ENCODE measurements at regions not wholly inside any gene's neighbourhood (a gene's known extent, or its start where the extent isn't known, plus 50 kb on each side); places are given as distances from the start of the nearest gene placed in this dataset.

DNA sequence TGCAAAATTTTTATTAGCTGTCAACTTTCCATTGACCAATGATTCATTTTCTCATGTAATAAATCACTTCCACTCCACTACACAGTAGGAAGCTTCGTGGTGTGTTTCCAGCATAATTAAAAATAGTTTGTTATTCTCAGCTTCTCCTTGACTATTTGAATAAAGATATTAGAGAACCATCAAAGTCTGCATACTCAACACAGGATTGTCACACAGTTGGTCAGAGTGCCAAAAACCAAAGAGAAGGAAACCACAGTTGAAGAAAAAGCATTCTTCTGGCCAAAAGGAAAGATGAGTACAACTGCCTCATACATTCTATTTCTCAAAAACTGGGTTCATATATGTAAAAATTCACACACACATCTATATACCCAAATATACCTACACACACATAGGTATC is 455.1 kb upstream of the HSF2 start:
- H3K27ac Mint-ChIP-seq: no peak overlapping the region
- Histone ChIP-seq H4K20me1 (ENCODE audit: control insufficient read depth, insufficient read depth, insufficient read length) (no peaks in the 10 kb centered on the region), H3K14ac (ENCODE audit: insufficient read depth, low read length) (no peak overlapping the region), H4K5ac (ENCODE audit: insufficient read length, low read depth, low read length) (no peak overlapping the region), H2AK5ac (ENCODE audit: insufficient read length, low read length) (no peak overlapping the region), H2BK15ac (ENCODE audit: low read depth, low read length) (no peak overlapping the region), H2BK12ac (ENCODE audit: insufficient read length, low read depth, low read length) (no peak overlapping the region), H3K27ac (ENCODE audit: insufficient read length, low read depth, low read length) (no peak overlapping the region), H3K56ac (ENCODE audit: insufficient read length, low read depth, low read length) (no peak overlapping the region), H4K8ac (replicated peaks; ENCODE audit: insufficient read length, low read depth, low read length) (no peak overlapping the region), H3K23me2 (ENCODE audit: insufficient read length, low read depth, low read length, poor library complexity, severe bottlenecking) (no peaks in the 10 kb centered on the region), H3K79me2 (ENCODE audit: insufficient read depth, low read length) (no peaks in the 10 kb centered on the region), H3K4ac (ENCODE audit: low read depth, low read length) (no peak overlapping the region), H4K91ac (ENCODE audit: insufficient read length, low read depth, low read length) (no peak overlapping the region), H2BK20ac (ENCODE audit: low read depth, low read length, poor library complexity, severe bottlenecking) (no peak overlapping the region), H3K9me3 (ENCODE audit: control insufficient read depth, low read depth, low read length) (no peaks in the 10 kb centered on the region), H3K4me1 (ENCODE audit: insufficient read depth, low read length) (no peaks in the 10 kb centered on the region), H2AFZ (ENCODE audit: low read length) (no peak overlapping the region), H3K9ac (ENCODE audit: extremely low read depth, insufficient read length, low read length) (no peak overlapping the region), H3K18ac (ENCODE audit: insufficient read length, low read depth, low read length) (no peak overlapping the region), H3K4me2 (ENCODE audit: insufficient read depth, insufficient read length, low read length) (no peak overlapping the region), H3K23ac (ENCODE audit: insufficient read length, low read depth, low read length) (no peak overlapping the region), H3K79me1 (ENCODE audit: insufficient read depth, low read depth, low read length, poor library complexity, severe bottlenecking) (no peaks in the 10 kb centered on the region), H3T11ph (ENCODE audit: low read length) (no peak overlapping the region), H2BK5ac (ENCODE audit: insufficient read length, low read length) (no peak overlapping the region), H2BK120ac (ENCODE audit: low read depth, low read length, poor library complexity, severe bottlenecking) (no peak overlapping the region), H3K27me3 (ENCODE audit: insufficient read depth, low read length) (no peaks in the 10 kb centered on the region)
- H3K36me3 Mint-ChIP-seq (ENCODE audit: insufficient read depth in 1 of 3, low read depth in 3 of 3): peaks cover 0 to 8% (median 5%) of the 10 kb centered on the region in 3 experiments; a peak in 5 of 7 replicates
- no peak overlapping the region for H3K4me3 Mint-ChIP-seq
- H3K9me3 Mint-ChIP-seq: peaks cover 2 to 4% of the 10 kb centered on the region in 2 experiments; a peak in 2 of 5 replicates
- no peaks in the 10 kb centered on the region for H3K27me3 Mint-ChIP-seq (ENCODE audit: low read depth)
- no CpG with 5 or more reads among the region's 1 CpG for WGBS (ENCODE audit: extremely low coverage, insufficient read length, low lambda C conversion rate)
- TF ChIP-seq, protein P1, sequence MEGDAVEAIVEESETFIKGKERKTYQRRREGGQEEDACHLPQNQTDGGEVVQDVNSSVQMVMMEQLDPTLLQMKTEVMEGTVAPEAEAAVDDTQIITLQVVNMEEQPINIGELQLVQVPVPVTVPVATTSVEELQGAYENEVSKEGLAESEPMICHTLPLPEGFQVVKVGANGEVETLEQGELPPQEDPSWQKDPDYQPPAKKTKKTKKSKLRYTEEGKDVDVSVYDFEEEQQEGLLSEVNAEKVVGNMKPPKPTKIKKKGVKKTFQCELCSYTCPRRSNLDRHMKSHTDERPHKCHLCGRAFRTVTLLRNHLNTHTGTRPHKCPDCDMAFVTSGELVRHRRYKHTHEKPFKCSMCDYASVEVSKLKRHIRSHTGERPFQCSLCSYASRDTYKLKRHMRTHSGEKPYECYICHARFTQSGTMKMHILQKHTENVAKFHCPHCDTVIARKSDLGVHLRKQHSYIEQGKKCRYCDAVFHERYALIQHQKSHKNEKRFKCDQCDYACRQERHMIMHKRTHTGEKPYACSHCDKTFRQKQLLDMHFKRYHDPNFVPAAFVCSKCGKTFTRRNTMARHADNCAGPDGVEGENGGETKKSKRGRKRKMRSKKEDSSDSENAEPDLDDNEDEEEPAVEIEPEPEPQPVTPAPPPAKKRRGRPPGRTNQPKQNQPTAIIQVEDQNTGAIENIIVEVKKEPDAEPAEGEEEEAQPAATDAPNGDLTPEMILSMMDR (conservative IDR thresholded peaks at IDR 0.05): no peak
- H3K4me1 Mint-ChIP-seq: peaks cover 0 to 2% of the 10 kb centered on the region in 2 experiments; a peak in 1 of 4 replicates
- DNase-seq: no peak

All from H9 (cell line).